A549 (cell line): ENCODE measurements at regions not wholly inside any gene's neighbourhood (a gene's known extent, or its start where the extent isn't known, plus 50 kb on each side); places are given as distances from the start of the nearest gene placed in this dataset.

ENCODE experiments used
- ATAC-seq, 2 experiments: fragments of 200-7000 bp in 1 of 2; fragments of >200 bp in 1 of 2; cut with Nextera tagmentation in 1 of 2; cut with Tn5 transposase in 1 of 2; 3 replicates each; pipeline versions ENCODE4 v1.8.0 to v1.9.1; 2018 to 2020; ENCODE audit warnings: mild to moderate bottlenecking in 1 of 2, moderate library complexity in 1 of 2
- CTCF ChIA-PET: fragments of 300-600 bp; sonication (Branson Sonifier 250); formaldehyde crosslinking; extraction: SDS; loops from one replicate; lab custom pipeline; 2021; ENCODE audit warnings: antibody characterized with exemption, inconsistent platforms; lab: Yijun Ruan, JAX
- POLR2A ChIA-PET: fragments of 350-600 bp; formaldehyde crosslinking; extraction: SDS; loops from one replicate; lab custom pipeline; 2021; ENCODE audit warnings: antibody characterized with exemption, inconsistent platforms; lab: Yijun Ruan, JAX
- DNase-seq, 2 experiments: peaks; one replicate each; pipeline versions ENCODE4 v3.0.0 to v3.0.0-alpha.2; 2011 to 2016; ENCODE audit warnings: low read depth in 1 of 2, low spot score in 1 of 2
- FAIRE-seq: peaks from 2 replicates; lab custom pipeline; 2011; peaks lifted over from hg19 to GRCh38; lab: Jason Lieb, UNC
- H3K27ac ChIP-seq, 2 experiments: fragments of >200 bp; sonication (Bioruptor Twin); formaldehyde crosslinking; 3 replicates each; pipeline ENCODE4 v1.5.1; 2016 to 2017
- H3K4me1 ChIP-seq: fragments of >200 bp; sonication (Bioruptor Twin); formaldehyde crosslinking; 3 replicates; pipeline ENCODE4 v1.6.1; 2016
- H3K4me2 ChIP-seq: fragments of >200 bp; sonication (Bioruptor Twin); formaldehyde crosslinking; 3 replicates; pipeline ENCODE4 v1.6.1; 2016
- H3K4me3 ChIP-seq: fragments of >200 bp; sonication (Bioruptor Twin); formaldehyde crosslinking; 3 replicates; pipeline ENCODE4 v1.5.1; 2016
- H3K9me3 ChIP-seq: fragments of >200 bp; sonication (Bioruptor Twin); formaldehyde crosslinking; 3 replicates; pipeline ENCODE4 v1.6.1; 2016
- CHD4 ChIP-seq: fragments of 200-600 bp; sonication (generic); IDR thresholded peaks from 2 replicates; pipeline ENCODE4 v1.6.1; 2016; ENCODE audit warnings: antibody characterized with exemption, mild to moderate bottlenecking, borderline replicate concordance
- EHF ChIP-seq: fragments of 250-450 bp; sonication (Bioruptor Pico); IDR thresholded peaks from 2 replicates; pipeline ENCODE4 v1.5.0; 2020; ENCODE audit warnings: mild to moderate bottlenecking
- EHMT2 ChIP-seq: fragments of 200-600 bp; sonication (generic); IDR thresholded peaks from 2 replicates; pipeline ENCODE4 v1.6.1; 2016; ENCODE audit warnings: antibody characterized with exemption, low read depth, mild to moderate bottlenecking, moderate library complexity
- ESRRA ChIP-seq: fragments of 150-350 bp; IDR thresholded peaks from 2 replicates; pipeline ENCODE4 v1.6.1; 2014; ENCODE audit warnings: mild to moderate bottlenecking, low read length, borderline replicate concordance
- FOSB ChIP-seq: fragments of 250-450 bp; sonication (Bioruptor Pico); IDR thresholded peaks from 2 replicates; pipeline ENCODE4 v1.5.0; 2020; ENCODE audit warnings: mild to moderate bottlenecking, moderate library complexity
- FOSL2 ChIP-seq, 2 experiments: fragments of 450-650 bp in 1 of 2; fragments of >200 bp in 1 of 2; sonication (Bioruptor Twin) in 1 of 2; formaldehyde crosslinking; IDR thresholded peaks; 2 replicates each; pipeline versions ENCODE4 v1.5.0 to v1.6.1; 2016 to 2020; ENCODE audit warnings: mild to moderate bottlenecking in 1 of 2, moderate library complexity in 1 of 2
- FOXS1 ChIP-seq: fragments of 250-450 bp; sonication (Bioruptor Pico); IDR thresholded peaks from 2 replicates; pipeline ENCODE4 v1.5.0; 2020; ENCODE audit warnings: mild to moderate bottlenecking, moderate library complexity
- HDAC2 ChIP-seq: fragments of 200-600 bp; sonication (generic); IDR thresholded peaks from 2 replicates; pipeline ENCODE4 v1.6.1; 2016
- HOXA7 ChIP-seq: fragments of 250-450 bp; sonication (Bioruptor Pico); IDR thresholded peaks from 2 replicates; pipeline ENCODE4 v1.5.0; 2020; ENCODE audit warnings: mild to moderate bottlenecking, moderate library complexity
- HOXB13 ChIP-seq: fragments of 250-450 bp; sonication (Bioruptor Pico); IDR thresholded peaks from 2 replicates; pipeline ENCODE4 v1.5.0; 2020; ENCODE audit warnings: low read depth, mild to moderate bottlenecking, moderate library complexity
- JUN ChIP-seq, 2 experiments: fragments of >200 bp; sonication (Bioruptor Twin); formaldehyde crosslinking; IDR thresholded peaks; 2 replicates in 1 of 2; 3 replicates in 1 of 2; pipeline ENCODE4 v1.6.1; 2016 to 2017
- JUNB ChIP-seq: fragments of >200 bp; sonication (Bioruptor Twin); formaldehyde crosslinking; IDR thresholded peaks from 2 replicates; pipeline ENCODE4 v1.6.1; 2016
- MAFK ChIP-seq: fragments of 450-650 bp; IDR thresholded peaks from 2 replicates; pipeline ENCODE4 v1.6.1; 2014; ENCODE audit not compliant: partially characterized antibody
- MAZ ChIP-seq: fragments of 150-350 bp; IDR thresholded peaks from 2 replicates; pipeline ENCODE4 v1.6.1; 2014; ENCODE audit warnings: antibody characterized with exemption, low read depth, low read length, borderline replicate concordance
- PHF8 ChIP-seq: fragments of 200-600 bp; sonication (generic); IDR thresholded peaks from 2 replicates; pipeline ENCODE4 v1.6.1; 2016; ENCODE audit warnings: low read depth, mild to moderate bottlenecking, antibody characterized with exemption, moderate library complexity, borderline replicate concordance
- RAD21 ChIP-seq, 2 experiments: fragments of >200 bp in 1 of 2; sonication (Bioruptor Twin) in 1 of 2; formaldehyde crosslinking in 1 of 2; IDR thresholded peaks in 1 of 2; conservative IDR thresholded peaks in 1 of 2; 2 replicates in 1 of 2; 3 replicates in 1 of 2; pipeline ENCODE4 v1.6.1; 2012 to 2018; ENCODE audit warnings: inconsistent platforms in 1 of 2
- SREBF2 ChIP-seq: fragments of 450-650 bp; IDR thresholded peaks from 2 replicates; pipeline ENCODE4 v1.6.1; 2014; ENCODE audit warnings: mild to moderate bottlenecking, moderate library complexity
- ZC3H11A ChIP-seq: fragments of 450-650 bp; IDR thresholded peaks from 2 replicates; pipeline ENCODE4 v1.6.1; 2014; ENCODE audit warnings: antibody characterized with exemption, mild to moderate bottlenecking
- ZNF302 ChIP-seq: fragments of 250-450 bp; sonication (Bioruptor Pico); IDR thresholded peaks from 2 replicates; pipeline ENCODE4 v1.9.0; 2021; ENCODE audit warnings: inconsistent platforms, mild to moderate bottlenecking, moderate library complexity
- WGBS: methylation state at CpG from one replicate; pipeline ENCODE4 v1.1.6; 2017; ENCODE audit errors: missing lambda C conversion rate; 5-methylcytosine and 5-hydroxymethylcytosine counted together
- TF ChIP-seq, protein P1 (sequence below): fragments of >200 bp; sonication (Bioruptor Twin); formaldehyde crosslinking; IDR thresholded peaks from 3 replicates; pipeline ENCODE4 v1.5.1; 2016
- TF ChIP-seq, protein P2 (sequence below): fragments of 450-650 bp; IDR thresholded peaks from 2 replicates; pipeline ENCODE4 v1.6.1; 2014; ENCODE audit warnings: antibody characterized with exemption

DNA sequence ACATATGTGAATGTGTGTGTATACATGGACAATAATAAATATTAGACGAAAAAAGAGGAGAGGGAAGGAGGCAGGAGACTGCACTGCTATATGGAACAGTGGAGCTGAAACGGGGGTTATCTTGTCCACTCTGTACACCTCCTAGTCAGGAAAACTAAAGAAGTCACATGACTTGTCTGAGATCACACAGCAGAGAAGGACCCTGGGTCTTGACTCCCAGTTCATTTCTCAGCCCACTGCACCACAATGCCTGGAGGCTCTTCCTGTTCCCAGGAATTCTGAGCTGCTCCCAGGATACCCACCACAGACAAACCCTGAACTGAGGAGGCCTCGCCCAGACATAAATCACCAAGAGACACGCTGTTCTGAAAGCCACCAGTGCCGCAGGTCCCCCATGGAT, 349.6 kb downstream of the CTTN start:
- CTCF ChIA-PET = interaction anchor here (0.7 kb wide), 1 partner anchor 280 kb away, joined by 3 read pairs; no protein-coding TSS in a partner anchor

DNA sequence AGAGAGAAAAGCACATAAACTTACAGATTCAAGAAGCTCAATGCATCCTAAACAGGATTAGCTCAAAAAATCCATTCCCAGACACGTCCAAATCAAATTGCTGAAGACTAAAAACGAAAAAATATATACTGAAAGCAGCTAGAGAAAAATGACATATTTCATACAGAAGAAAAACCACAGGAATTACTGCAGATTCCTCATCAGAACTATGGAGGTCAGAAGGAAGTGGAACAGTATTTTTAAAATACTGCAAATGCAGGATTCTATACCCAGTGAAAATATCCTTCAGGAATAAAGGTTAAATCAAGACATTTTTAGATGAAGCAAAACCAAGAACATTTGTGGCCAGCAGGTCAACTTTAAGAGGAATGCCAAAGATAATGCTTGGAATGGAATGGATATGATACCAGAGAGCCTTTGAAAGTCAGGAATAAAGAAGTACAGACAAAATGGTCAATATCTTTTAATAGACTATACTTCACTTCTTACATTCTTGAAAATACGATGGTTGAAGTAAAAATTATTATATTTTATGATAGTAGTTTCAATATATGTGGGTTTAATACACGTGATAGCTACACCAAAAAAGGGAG, 352.9 kb downstream of the CTTN start:
- no peak for ATAC-seq
- H3K4me2 ChIP-seq = no peak overlapping the region
- peaks cover 42% of the 10 kb centered on the region for H3K9me3 ChIP-seq
- H3K27ac ChIP-seq = no peak overlapping the region
- WGBS = 40% methylated on average over 4 of the region's 4 CpGs
- TF ChIP-seq ZNF302 (no peak), MAFK (peak; percentile 37)
- TF ChIP-seq, all 56 proteins: peak for 1
- DNase-seq (peak in 1 of 2 experiments; percentile 26), FAIRE-seq (no peak)
- POLR2A ChIA-PET = no interaction called here
- no peak overlapping the region for H3K4me3 ChIP-seq
- CTCF ChIA-PET = interaction anchor here (0.9 kb wide), 1 partner anchor 290 kb away, joined by 3 read pairs; no protein-coding TSS in a partner anchor
- H3K4me1 ChIP-seq = no peaks in the 10 kb centered on the region

More for the DNA sequence above, 349.6 kb downstream of the CTTN start:
- H3K4me1 ChIP-seq = no peaks in the 10 kb centered on the region
- no peak overlapping the region for H3K4me3 ChIP-seq
- H3K27ac ChIP-seq = no peak overlapping the region
- no peak for FAIRE-seq
- ATAC-seq = no peak
- POLR2A ChIA-PET = no interaction called here
- H3K9me3 ChIP-seq = peaks cover 36% of the 10 kb centered on the region
- TF ChIP-seq, protein P1, sequence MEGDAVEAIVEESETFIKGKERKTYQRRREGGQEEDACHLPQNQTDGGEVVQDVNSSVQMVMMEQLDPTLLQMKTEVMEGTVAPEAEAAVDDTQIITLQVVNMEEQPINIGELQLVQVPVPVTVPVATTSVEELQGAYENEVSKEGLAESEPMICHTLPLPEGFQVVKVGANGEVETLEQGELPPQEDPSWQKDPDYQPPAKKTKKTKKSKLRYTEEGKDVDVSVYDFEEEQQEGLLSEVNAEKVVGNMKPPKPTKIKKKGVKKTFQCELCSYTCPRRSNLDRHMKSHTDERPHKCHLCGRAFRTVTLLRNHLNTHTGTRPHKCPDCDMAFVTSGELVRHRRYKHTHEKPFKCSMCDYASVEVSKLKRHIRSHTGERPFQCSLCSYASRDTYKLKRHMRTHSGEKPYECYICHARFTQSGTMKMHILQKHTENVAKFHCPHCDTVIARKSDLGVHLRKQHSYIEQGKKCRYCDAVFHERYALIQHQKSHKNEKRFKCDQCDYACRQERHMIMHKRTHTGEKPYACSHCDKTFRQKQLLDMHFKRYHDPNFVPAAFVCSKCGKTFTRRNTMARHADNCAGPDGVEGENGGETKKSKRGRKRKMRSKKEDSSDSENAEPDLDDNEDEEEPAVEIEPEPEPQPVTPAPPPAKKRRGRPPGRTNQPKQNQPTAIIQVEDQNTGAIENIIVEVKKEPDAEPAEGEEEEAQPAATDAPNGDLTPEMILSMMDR = no peak
- TF ChIP-seq HOXA7 (CRISPR knock-in tag) (no peak), PHF8 (no peak), SREBF2 (no peak), ZC3H11A (no peak), HOXB13 (no peak), ZNF302 (no peak), ESRRA (no peak), HDAC2 (no peak), EHF (no peak), JUN (IDR thresholded peaks at IDR 0.05) (no peak), FOSB (CRISPR knock-in tag) (no peak), EHMT2 (no peak), JUNB (no peak), MAZ (no peak), RAD21 (conservative IDR thresholded peaks at IDR 0.05 in 1 of 2, IDR thresholded peaks at IDR 0.05 in 1 of 2) (no peak), FOXS1 (CRISPR knock-in tag) (no peak), CHD4 (no peak), FOSL2 (IDR thresholded peaks at IDR 0.05) (no peak), FOSL2 (CRISPR knock-in tag; IDR thresholded peaks at IDR 0.05) (no peak)
- TF ChIP-seq, protein P2, sequence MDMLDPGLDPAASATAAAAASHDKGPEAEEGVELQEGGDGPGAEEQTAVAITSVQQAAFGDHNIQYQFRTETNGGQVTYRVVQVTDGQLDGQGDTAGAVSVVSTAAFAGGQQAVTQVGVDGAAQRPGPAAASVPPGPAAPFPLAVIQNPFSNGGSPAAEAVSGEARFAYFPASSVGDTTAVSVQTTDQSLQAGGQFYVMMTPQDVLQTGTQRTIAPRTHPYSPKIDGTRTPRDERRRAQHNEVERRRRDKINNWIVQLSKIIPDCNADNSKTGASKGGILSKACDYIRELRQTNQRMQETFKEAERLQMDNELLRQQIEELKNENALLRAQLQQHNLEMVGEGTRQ = no peak
- H3K4me2 ChIP-seq = no peak overlapping the region
- DNase-seq = no peak
- WGBS = 83% methylated on average over 5 of the region's 5 CpGs
